Gastroesophageal sphincter (tissue), 3 donors: ENCODE measurements at regions not wholly inside any gene's neighbourhood (a gene's known extent, or its start where the extent isn't known, plus 50 kb on each side); places are given as distances from the start of the nearest gene placed in this dataset.

ENCODE experiments used
- CTCF ChIP-seq, 4 experiments: fragments of 200-600 bp in 2 of 4; fragments of 450-650 bp in 2 of 4; sonication (generic) in 1 of 4; IDR thresholded peaks; one replicate each; pipeline ENCODE4 v1.5.1; 2017 to 2019; ENCODE audit warnings: antibody characterized with exemption in 4 of 4, mild to moderate bottlenecking in 2 of 4, moderate library complexity in 2 of 4
- EP300 ChIP-seq: sonication (generic); formaldehyde crosslinking; IDR thresholded peaks from one replicate; pipeline ENCODE4 v1.6.1; 2017; ENCODE audit warnings: antibody characterized with exemption, mild to moderate bottlenecking
- POLR2A ChIP-seq, 2 donors: fragments of 450-650 bp; IDR thresholded peaks; one replicate each; pipeline ENCODE4 v1.6.1; 2017; ENCODE audit warnings: antibody characterized with exemption in 2 of 2, mild to moderate bottlenecking in 2 of 2, moderate library complexity in 1 of 2
- POLR2AphosphoS5 ChIP-seq: sonication (generic); formaldehyde crosslinking; IDR thresholded peaks from one replicate; pipeline ENCODE4 v1.6.1; 2017; ENCODE audit warnings: antibody characterized with exemption

GRCh38 chr1:204777591-204777990 lies 92.1 kb upstream of the LRRN2 start:
- no peak for TF ChIP-seq POLR2A (IDR thresholded peaks at IDR 0.05)
- TF ChIP-seq CTCF (IDR thresholded peaks at IDR 0.05), result no peak
- TF ChIP-seq EP300, result no peak
- no peak for TF ChIP-seq POLR2AphosphoS5
